ENCODE measurements at regions not wholly inside any gene's neighbourhood (a gene's known extent, or its start where the extent isn't known, plus 50 kb on each side); places are given as distances from the start of the nearest gene placed in this dataset.
A peak's percentile ranks its signal among the peaks of the same experiment; 100 is the strongest.
"Not testable (repeated sequence)": the region's sequence is repeated elsewhere in the genome, so short reads cannot be mapped to it uniquely, and the experiment has no call there.

DNA sequence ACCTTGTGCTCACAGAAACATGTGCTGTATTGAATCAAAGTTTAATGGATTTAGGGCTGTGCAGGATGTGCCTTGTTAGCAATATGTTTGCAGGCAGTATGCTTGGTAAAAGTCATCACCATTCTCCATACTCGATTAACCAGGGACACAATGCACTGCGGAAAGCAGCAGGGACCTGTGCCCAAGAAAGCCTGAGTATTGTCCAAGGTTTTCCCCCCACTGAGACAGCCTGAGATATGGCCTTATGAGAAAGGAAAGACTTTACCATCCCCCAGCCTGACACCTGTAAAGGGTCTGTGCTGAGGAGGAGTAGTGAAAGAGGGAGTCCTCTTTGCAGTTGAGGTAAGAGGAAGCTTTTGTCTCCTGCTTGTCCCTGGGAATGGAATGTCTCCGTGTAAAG is 476.2 kb downstream of the DIRAS2 start:
- not testable (repeated sequence) for ATAC-seq; H3K4me3 Mint-ChIP-seq; H3K9me3 Mint-ChIP-seq; H3K27me3 Mint-ChIP-seq; H3K36me3 Mint-ChIP-seq (ENCODE audit: low read depth); DNase-seq; H3K4me1 Mint-ChIP-seq; H3K27ac Mint-ChIP-seq

DNA sequence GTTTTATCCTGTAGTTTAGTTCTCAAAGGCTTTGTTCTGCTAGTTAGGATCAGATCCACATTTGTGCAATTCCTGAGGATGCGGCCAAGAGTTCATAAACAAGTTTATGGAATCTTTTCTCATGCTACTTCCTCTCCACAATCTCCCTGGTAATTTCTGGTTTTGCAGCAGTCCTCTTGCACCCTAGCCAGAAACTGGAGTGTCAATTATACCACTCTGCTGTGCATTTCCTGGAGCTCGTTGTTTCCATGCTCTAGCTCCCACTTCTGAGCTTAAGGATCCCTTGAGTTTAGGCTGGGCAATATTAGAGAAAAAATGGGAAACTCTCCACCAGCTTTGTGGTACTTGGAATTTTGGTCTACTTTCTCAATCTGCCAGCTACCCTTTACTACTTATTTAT is 474.7 kb downstream of the DIRAS2 start:
- DNase-seq = no peak
- Mint-ChIP-seq H3K36me3 (ENCODE audit: low read depth) (no peaks in the 10 kb centered on the region), H3K27ac (no peak overlapping the region), H3K27me3 (peaks cover 1% of the 10 kb centered on the region), H3K9me3 (peaks cover 7% of the 10 kb centered on the region), H3K4me1 (no peaks in the 10 kb centered on the region), H3K4me3 (no peak overlapping the region)
- no peak for ATAC-seq

DNA sequence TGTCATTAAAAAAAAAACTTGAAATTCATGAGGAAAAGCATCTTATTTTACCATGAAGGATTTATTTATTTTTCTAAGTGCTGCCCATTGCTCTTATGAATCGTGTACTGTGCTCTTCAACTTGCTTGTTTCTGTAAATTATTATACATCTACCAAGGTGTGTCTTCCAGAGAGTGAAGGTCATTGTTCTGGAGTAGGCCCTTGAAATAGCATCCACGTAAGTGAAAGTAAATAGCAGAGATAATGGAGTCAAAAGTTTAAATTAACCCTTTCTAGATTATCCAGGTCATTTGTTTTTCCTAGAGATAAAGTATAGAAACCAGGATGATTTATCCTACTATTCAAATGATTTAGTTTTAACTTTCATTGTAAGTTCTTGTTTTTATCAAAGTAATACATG is 473.1 kb downstream of the DIRAS2 start:
- Mint-ChIP-seq H3K4me3 (no peak overlapping the region), H3K36me3 (ENCODE audit: low read depth) (no peaks in the 10 kb centered on the region), H3K4me1 (no peaks in the 10 kb centered on the region), H3K9me3 (peaks cover 7% of the 10 kb centered on the region), H3K27ac (no peak overlapping the region), H3K27me3 (peaks cover 1% of the 10 kb centered on the region)
- DNase-seq (no peak), ATAC-seq (no peak)

DNA sequence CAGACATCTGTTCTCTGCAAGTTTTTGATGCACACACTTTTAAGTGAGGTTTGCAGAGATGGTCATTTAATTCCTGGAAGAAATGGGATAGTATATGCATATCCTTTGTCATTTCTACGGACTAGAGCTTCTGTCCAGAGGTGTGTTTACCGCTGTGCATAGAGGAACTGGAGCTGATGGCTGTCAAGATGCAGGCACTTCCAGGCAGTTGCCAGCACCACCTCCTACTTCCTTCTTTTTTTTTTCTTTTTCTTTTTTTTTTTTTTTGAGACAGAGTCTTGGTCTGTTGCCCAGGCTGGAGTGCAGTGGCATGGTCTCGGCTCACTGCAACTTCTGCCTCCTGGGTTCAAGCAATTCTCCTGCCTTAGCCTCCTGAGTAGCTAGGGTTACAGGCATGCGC is 468.7 kb downstream of the DIRAS2 start:
- H3K36me3 Mint-ChIP-seq (ENCODE audit: low read depth); H3K27me3 Mint-ChIP-seq; H3K9me3 Mint-ChIP-seq; DNase-seq; H3K4me1 Mint-ChIP-seq; ATAC-seq; H3K4me3 Mint-ChIP-seq; H3K27ac Mint-ChIP-seq: not testable (repeated sequence)

DNA sequence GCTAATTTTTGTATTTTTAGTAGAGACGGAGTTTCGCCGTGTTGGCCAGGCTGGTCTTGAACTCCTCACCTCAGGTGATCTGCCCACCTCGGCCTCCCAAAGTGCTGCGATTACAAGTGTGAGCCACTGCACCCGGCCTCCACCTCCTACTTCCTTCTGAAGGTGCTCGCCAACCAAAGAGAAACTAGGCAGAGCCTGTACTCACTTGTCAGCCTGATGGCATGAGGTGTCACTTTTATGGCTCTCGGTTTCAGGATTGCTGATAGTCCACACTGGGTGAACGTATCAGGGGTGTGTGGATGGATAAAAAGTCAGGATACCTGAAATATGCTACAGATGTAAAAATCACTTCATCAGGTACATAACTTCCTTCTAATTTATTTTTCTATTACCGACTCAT is 468.3 kb downstream of the DIRAS2 start:
- not testable (repeated sequence) for H3K4me1 Mint-ChIP-seq; H3K4me3 Mint-ChIP-seq; H3K9me3 Mint-ChIP-seq; H3K27me3 Mint-ChIP-seq; DNase-seq; H3K36me3 Mint-ChIP-seq (ENCODE audit: low read depth); ATAC-seq; H3K27ac Mint-ChIP-seq

DNA sequence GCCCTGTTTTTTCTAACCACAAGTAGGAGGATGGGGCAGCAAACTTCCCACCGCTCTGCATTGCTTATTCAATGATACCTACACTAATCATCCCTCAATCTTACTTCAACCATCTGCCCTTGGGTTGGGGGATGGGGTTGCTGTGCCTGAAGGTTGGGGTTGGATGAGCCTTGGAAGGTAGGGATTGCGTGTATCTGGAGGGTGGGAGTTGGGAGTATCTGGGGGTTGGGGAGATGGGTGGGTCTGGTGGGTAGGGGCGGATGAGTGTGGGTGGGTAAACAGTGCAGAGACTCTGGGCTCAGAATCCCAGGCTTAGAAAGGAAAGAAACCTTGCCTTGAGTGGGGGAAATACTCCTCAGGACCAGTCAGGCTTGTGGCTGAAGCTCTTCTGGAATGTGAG is 467.4 kb downstream of the DIRAS2 start:
- Mint-ChIP-seq H3K9me3 (peaks cover 7% of the 10 kb centered on the region), H3K27me3 (no peaks in the 10 kb centered on the region), H3K36me3 (ENCODE audit: low read depth) (no peaks in the 10 kb centered on the region), H3K27ac (no peak overlapping the region), H3K4me1 (no peaks in the 10 kb centered on the region), H3K4me3 (no peak overlapping the region)
- DNase-seq = no peak
- ATAC-seq = no peak

DNA sequence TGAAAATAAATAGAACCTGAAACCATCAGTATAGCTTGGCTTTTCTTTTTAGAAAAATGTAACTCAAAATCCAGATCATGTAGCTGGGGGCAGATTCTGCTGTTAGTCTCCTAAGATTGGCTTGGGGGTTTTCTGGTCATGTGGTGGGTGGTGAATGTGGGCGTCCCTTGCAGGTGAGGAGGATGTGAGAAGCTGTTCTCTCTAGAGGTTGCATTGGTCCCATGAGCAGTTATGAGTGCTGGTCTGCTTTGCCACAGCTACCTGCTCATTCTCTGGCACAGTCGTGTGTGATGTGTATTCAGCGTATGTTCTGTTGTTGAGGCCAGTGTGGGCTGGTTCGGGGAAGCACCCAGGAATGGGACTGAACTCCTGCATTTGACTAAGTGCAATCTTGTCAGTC is 466.8 kb downstream of the DIRAS2 start:
- Mint-ChIP-seq H3K9me3 (peaks cover 7% of the 10 kb centered on the region), H3K4me3 (no peak overlapping the region), H3K4me1 (no peaks in the 10 kb centered on the region), H3K36me3 (ENCODE audit: low read depth) (no peaks in the 10 kb centered on the region), H3K27me3 (no peaks in the 10 kb centered on the region), H3K27ac (no peak overlapping the region)
- no peak for DNase-seq
- ATAC-seq = no peak

DNA sequence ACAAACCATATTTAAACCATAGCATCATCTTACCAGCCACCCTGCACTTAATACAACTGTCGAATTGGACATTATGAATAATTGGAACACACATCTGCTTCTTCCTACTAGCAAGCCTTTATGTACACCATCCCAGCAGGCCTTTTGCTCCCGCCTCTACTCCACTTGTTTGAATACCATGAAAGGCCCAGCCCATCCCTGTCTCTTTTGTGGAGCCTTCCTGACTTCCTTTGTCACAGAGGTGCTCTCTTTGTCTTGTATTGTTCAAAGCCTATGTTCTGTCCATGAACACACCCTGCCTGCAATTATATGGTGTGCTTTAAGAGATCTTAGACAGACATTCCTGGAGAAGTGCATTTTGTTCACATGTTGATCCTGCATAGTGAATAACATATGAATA is 465.7 kb downstream of the DIRAS2 start:
- H3K36me3 Mint-ChIP-seq (ENCODE audit: low read depth) = no peaks in the 10 kb centered on the region
- H3K27ac Mint-ChIP-seq = no peak overlapping the region
- H3K27me3 Mint-ChIP-seq = no peaks in the 10 kb centered on the region
- H3K4me3 Mint-ChIP-seq = no peak overlapping the region
- DNase-seq (no peak), ATAC-seq (no peak)
- no peaks in the 10 kb centered on the region for H3K4me1 Mint-ChIP-seq
- H3K9me3 Mint-ChIP-seq = peaks cover 1% of the 10 kb centered on the region

DNA sequence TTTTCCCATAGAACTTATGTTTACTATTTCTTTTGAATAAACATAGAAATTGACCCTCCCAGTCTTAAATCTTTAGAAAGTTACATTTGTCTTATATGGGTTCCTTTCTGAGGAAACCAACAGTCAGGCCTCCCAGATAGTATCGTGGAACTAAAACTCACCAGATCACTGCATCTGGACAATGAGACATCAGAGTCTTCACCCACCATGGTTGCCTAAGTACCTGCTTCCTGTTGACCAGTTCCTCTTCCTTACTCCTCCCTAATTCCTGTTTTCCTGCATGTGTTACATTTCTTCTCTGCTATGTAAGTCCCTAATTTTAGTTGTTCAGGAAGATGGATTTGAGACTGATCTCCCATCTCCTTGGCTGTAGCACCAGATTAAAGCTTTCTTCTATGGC is 462.2 kb downstream of the DIRAS2 start:
- no peak for DNase-seq
- no peak for ATAC-seq
- no peaks in the 10 kb centered on the region for H3K4me1 Mint-ChIP-seq
- no peaks in the 10 kb centered on the region for H3K36me3 Mint-ChIP-seq (ENCODE audit: low read depth)
- no peak overlapping the region for H3K27ac Mint-ChIP-seq
- no peaks in the 10 kb centered on the region for H3K27me3 Mint-ChIP-seq
- no peak overlapping the region for H3K4me3 Mint-ChIP-seq
- no peaks in the 10 kb centered on the region for H3K9me3 Mint-ChIP-seq

DNA sequence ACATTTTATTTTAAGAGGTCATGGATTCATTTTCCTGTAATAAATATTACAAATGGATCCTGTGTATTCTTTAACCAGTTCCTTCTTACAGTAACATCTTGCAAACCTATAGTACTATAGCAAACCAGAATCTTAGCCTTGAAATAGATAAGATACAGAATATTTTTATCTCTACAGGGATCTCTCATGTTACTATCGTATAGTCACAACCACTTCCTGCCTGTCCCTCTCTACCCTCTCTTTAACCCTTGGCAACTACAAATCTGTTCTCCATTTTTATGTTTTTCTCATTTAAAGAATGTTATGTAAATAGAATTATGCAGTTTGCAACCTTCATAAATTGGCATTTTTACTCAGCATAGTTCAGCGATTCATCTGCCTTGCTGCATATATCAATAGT is 454.0 kb downstream of the DIRAS2 start:
- Mint-ChIP-seq H3K27me3 (peaks cover 4% of the 10 kb centered on the region), H3K4me1 (peaks cover 25% of the 10 kb centered on the region), H3K36me3 (ENCODE audit: low read depth) (no peaks in the 10 kb centered on the region), H3K27ac (no peak overlapping the region), H3K4me3 (no peak overlapping the region), H3K9me3 (peaks cover 9% of the 10 kb centered on the region)
- DNase-seq = no peak
- no peak for ATAC-seq

DNA sequence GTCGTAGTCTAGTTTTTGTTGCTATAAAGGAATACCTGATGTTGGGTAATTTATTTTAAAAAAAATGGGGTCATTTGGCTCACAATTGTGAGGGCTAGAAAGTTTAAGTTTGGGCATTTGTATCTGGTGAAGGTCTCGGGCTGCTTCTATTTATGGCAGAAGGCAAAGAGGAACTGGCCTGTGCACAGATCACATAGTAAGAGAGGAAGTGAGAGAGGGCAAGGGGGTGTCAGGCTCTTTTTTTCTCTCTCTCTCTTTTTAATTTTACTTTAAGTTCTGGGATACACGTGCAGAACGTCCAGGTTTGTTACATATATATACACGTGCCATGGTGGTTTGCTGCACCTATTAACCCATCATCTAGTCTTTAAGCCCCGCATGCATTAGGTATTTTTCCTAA is 453.3 kb downstream of the DIRAS2 start:
- Mint-ChIP-seq H3K36me3 (ENCODE audit: low read depth) (no peaks in the 10 kb centered on the region), H3K4me1 (peaks cover 25% of the 10 kb centered on the region), H3K4me3 (no peak overlapping the region), H3K27me3 (peaks cover 4% of the 10 kb centered on the region), H3K27ac (no peak overlapping the region), H3K9me3 (peaks cover 9% of the 10 kb centered on the region)
- ATAC-seq = no peak
- no peak for DNase-seq

DNA sequence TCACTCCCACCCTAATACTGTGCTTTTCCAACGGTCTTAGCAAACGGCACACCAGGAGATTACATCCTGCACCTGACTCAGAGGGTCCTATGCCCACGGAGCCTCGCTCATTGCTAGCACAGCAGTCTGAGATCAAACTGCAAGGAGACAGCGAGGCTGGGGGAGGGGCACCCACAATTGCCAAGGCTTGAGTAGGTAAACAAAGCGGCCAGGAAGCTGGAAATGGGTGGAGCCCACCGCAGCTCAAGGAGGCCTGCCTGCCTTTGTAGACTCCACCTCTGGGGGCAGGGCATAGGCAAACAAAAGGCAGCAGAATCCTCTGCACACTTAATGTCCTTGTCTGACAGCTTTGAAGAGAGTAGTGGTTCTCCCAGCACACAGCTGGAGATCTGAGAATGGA is 450.2 kb downstream of the DIRAS2 start:
- H3K27me3 Mint-ChIP-seq; ATAC-seq; H3K27ac Mint-ChIP-seq; DNase-seq; H3K36me3 Mint-ChIP-seq (ENCODE audit: low read depth); H3K9me3 Mint-ChIP-seq; H3K4me3 Mint-ChIP-seq: not testable (repeated sequence)
- H3K4me1 Mint-ChIP-seq = peaks cover 25% of the 10 kb centered on the region

DNA sequence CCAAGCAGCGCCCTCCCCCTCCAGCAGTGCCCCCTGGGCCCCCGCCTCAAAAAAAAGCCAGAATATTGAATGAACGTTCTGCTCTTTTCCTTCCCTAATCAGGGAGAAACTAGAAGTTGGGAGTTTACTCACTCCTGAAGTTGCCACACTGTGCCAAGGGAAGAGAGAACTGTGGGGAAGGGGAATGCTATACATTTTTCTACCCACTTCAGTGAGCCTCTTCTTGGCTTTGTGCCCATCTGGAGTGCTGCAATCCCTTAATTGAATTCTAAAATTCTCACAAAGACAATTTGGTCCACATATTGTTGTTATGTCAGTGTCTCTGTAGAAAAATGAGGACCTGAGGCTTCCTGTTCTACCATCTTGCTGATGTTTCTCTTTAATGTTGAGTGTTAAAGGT is 443.7 kb downstream of the DIRAS2 start:
- Mint-ChIP-seq H3K36me3 (ENCODE audit: low read depth) (no peaks in the 10 kb centered on the region), H3K27me3 (no peaks in the 10 kb centered on the region), H3K4me3 (no peak overlapping the region), H3K27ac (no peak overlapping the region), H3K9me3 (peaks cover 10% of the 10 kb centered on the region), H3K4me1 (no peaks in the 10 kb centered on the region)
- ATAC-seq (no peak), DNase-seq (no peak)

DNA sequence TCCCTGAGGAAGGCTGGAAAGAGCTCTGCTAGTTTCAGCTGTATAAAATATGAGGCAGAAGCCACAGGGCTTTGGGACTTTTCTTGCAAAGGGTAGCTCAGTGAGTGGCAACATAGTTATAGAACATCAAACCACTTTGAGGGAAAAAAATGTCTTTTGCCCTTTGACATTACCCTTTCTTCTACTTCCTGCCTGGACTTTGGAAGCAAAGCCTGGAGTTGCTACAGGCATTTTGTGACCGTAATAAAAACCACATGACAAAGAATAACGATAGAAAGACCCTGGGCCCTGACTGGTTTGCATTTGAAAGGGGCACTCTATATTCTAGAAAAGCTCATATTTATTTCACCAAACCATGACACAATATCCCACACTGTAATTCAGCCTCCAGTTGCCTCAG is 440.9 kb downstream of the DIRAS2 start:
- Mint-ChIP-seq H3K4me1 (no peaks in the 10 kb centered on the region), H3K27ac (no peak overlapping the region), H3K27me3 (no peaks in the 10 kb centered on the region), H3K9me3 (peaks cover 10% of the 10 kb centered on the region), H3K36me3 (ENCODE audit: low read depth) (no peaks in the 10 kb centered on the region), H3K4me3 (no peak overlapping the region)
- no peak for DNase-seq
- ATAC-seq = no peak

DNA sequence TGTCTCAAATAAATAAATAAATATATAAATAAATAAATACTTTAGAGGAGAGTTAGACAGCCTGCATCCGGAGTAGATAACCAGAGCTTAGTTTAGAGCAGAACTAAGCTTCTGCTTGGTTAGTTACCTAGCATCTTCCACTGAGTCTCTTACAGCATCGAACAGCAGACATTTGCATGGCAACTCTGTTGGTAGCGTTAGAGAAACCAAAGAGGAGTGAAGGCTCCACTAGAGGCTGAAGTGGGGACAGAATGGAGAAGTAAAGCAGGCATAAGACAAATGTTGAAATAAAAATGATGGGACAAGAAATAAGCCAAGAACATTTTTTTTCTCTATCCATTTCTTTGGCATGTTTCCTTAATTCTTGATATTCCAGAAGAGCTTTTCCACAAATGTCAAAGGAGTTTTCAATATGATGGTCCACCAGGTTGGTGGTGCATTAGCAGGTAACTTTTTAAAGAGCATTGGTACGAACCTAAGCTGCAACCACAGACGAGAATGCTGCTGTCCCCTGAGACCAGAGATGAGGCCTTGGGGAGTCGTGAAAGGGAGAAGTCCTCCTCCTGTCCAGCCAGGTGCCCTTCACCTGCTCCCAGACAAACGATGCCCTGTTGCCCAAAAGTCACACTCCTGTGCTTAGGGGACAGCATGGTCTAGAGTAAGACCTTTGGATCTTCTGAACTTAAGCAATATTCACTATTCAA is 438.3 kb downstream of the DIRAS2 start:
- no peak for DNase-seq
- no peaks in the 10 kb centered on the region for H3K27me3 Mint-ChIP-seq
- no peaks in the 10 kb centered on the region for H3K9me3 Mint-ChIP-seq
- no peaks in the 10 kb centered on the region for H3K4me1 Mint-ChIP-seq
- no peak overlapping the region for H3K4me3 Mint-ChIP-seq
- no peaks in the 10 kb centered on the region for H3K36me3 Mint-ChIP-seq (ENCODE audit: low read depth)
- no peak for ATAC-seq
- H3K27ac Mint-ChIP-seq = no peak overlapping the region

DNA sequence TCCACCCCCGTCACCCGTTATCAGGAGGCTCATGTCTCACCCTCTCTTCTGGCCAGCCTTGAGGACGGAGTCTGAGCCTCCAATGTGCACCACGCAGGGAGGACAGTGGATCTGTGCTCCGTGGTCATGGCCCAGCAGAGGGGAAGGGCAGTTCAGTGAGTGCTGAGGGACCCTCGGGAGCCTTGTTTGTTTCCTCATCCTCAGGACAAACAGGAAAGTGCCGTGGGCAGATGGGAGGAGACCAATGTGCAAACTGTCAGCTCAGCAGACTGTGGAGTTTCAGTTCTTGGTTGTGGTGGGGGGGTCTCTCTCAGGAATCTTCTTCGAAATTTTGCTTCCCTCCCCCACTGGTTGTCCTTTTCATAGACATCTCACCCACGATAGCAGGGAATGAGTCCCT is 429.6 kb downstream of the DIRAS2 start:
- H3K27ac Mint-ChIP-seq; H3K27me3 Mint-ChIP-seq; H3K9me3 Mint-ChIP-seq; H3K4me1 Mint-ChIP-seq; H3K36me3 Mint-ChIP-seq (ENCODE audit: low read depth); DNase-seq; ATAC-seq: not testable (repeated sequence)
- peak overlapping the region; percentile 43 for H3K4me3 Mint-ChIP-seq

All from activated naive CD8-positive, alpha-beta T cell treated with anti-CD3 and anti-CD28 coated beads, Interleukin-2, amount 50 U/mL, for 24 hours (primary cell).